ENCODE measurements at regions not wholly inside any gene's neighbourhood (a gene's known extent, or its start where the extent isn't known, plus 50 kb on each side); places are given as distances from the start of the nearest gene placed in this dataset.
"Not testable (repeated sequence)": the region's sequence is repeated elsewhere in the genome, so short reads cannot be mapped to it uniquely, and the experiment has no call there.

DNA sequence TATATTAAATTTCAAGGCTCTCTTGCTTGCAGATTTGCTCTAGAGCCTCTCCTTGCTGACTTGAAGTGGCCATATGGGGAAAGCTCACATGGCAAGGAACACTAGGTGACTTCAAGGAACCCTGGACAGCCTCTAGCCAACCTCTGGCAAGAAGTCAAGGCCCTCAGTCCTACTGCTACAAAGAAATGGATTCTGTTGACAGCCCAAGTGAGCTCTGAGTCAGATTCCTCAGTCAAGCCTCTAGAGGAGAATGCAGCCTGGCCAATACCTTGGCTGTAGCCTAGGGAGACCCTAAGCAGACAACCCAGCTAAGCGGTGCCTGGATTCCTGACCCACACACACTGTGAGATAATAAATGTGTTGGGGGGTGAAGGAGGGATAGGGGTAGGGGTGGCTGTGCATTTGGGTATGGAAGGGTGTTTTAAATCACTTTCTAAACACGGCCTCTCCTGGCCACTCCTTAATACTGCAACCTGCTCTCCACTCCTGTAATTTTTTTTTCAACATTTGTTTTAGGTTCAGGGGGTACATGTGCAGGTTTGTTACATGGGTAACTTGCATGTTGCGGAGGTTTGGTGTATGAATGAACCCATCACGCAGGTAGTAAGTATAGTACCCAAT, 125.3 kb upstream of the NBPF26 start:
- DNase-seq; H3K27ac Mint-ChIP-seq; H3K4me1 ChIP-seq (ENCODE audit: control insufficient read depth in 1 of 2, insufficient read depth in 2 of 2, low read length in 2 of 2); intact Hi-C loops (cut with micrococcal nuclease); H3K27ac ChIP-seq (ENCODE audit: low read depth in 1 of 2, low read length in 2 of 2); H3K4me3 Mint-ChIP-seq; H3K9ac ChIP-seq (ENCODE audit: insufficient read depth, low read length, poor library complexity, severe bottlenecking); H3K9me3 ChIP-seq (replicated peaks in 1 of 2; ENCODE audit: control insufficient read depth in 1 of 2, insufficient read depth in 1 of 2, low read length in 2 of 2); H3K79me2 ChIP-seq (ENCODE audit: insufficient read depth, low read length); H3K4me1 Mint-ChIP-seq; H3K36me3 Mint-ChIP-seq; H3K4me3 ChIP-seq (replicated peaks in 1 of 3; ENCODE audit: low read depth in 2 of 3, low read length in 3 of 3); H3K9me3 Mint-ChIP-seq; H3K27me3 ChIP-seq (ENCODE audit: control insufficient read depth in 2 of 2, insufficient read depth in 2 of 2, low read length in 2 of 2); H3K4me2 ChIP-seq (replicated peaks; ENCODE audit: extremely low read depth, low read length, poor library complexity, severe bottlenecking); H3K27me3 Mint-ChIP-seq (ENCODE audit: low read depth in 3 of 3); H2AFZ ChIP-seq (ENCODE audit: insufficient read depth, low read depth, low read length, poor library complexity, severe bottlenecking); H4K20me1 ChIP-seq (ENCODE audit: insufficient read depth, low read length); H3K36me3 ChIP-seq (replicated peaks in 1 of 2; ENCODE audit: control insufficient read depth in 1 of 2, insufficient read depth in 2 of 2, low read length in 2 of 2): not testable (repeated sequence)
- no CpG with 5 or more reads among the region's 4 CpGs for WGBS (ENCODE audit: insufficient coverage)

DNA sequence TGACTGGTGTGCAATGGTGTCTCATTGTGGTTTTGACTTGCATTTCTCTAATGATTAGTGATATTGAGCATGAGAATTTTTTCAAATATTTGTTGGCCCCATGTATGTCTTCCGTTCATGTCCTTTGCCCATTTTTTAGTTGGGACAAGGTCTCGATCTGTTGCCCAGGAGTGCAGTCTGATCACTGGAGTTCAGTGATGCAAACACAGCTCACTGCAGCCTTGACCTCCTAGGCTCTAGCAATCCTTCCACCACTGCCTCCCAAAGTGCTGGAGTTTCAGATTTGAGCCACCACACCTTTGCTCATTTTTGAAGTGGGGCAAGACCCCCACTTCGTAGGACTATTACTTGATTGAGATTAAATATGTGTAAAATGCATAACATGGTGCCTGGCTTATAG, 124.2 kb upstream of the NBPF26 start:
- H3K4me1 ChIP-seq (ENCODE audit: control insufficient read depth in 1 of 2, insufficient read depth in 2 of 2, low read length in 2 of 2); H3K27me3 ChIP-seq (ENCODE audit: control insufficient read depth in 2 of 2, insufficient read depth in 2 of 2, low read length in 2 of 2); intact Hi-C loops (cut with micrococcal nuclease); H2AFZ ChIP-seq (ENCODE audit: insufficient read depth, low read depth, low read length, poor library complexity, severe bottlenecking); H3K4me1 Mint-ChIP-seq; H3K4me3 Mint-ChIP-seq; H4K20me1 ChIP-seq (ENCODE audit: insufficient read depth, low read length); H3K27ac Mint-ChIP-seq; H3K9me3 Mint-ChIP-seq; H3K27me3 Mint-ChIP-seq (ENCODE audit: low read depth in 3 of 3); H3K4me3 ChIP-seq (replicated peaks in 1 of 3; ENCODE audit: low read depth in 2 of 3, low read length in 3 of 3); H3K79me2 ChIP-seq (ENCODE audit: insufficient read depth, low read length); H3K9me3 ChIP-seq (replicated peaks in 1 of 2; ENCODE audit: control insufficient read depth in 1 of 2, insufficient read depth in 1 of 2, low read length in 2 of 2); DNase-seq; H3K36me3 ChIP-seq (replicated peaks in 1 of 2; ENCODE audit: control insufficient read depth in 1 of 2, insufficient read depth in 2 of 2, low read length in 2 of 2); H3K36me3 Mint-ChIP-seq; H3K27ac ChIP-seq (ENCODE audit: low read depth in 1 of 2, low read length in 2 of 2); H3K9ac ChIP-seq (ENCODE audit: insufficient read depth, low read length, poor library complexity, severe bottlenecking); H3K4me2 ChIP-seq (replicated peaks; ENCODE audit: extremely low read depth, low read length, poor library complexity, severe bottlenecking): not testable (repeated sequence)
- no CpG with 5 or more reads among the region's 3 CpGs for WGBS (ENCODE audit: insufficient coverage)

DNA sequence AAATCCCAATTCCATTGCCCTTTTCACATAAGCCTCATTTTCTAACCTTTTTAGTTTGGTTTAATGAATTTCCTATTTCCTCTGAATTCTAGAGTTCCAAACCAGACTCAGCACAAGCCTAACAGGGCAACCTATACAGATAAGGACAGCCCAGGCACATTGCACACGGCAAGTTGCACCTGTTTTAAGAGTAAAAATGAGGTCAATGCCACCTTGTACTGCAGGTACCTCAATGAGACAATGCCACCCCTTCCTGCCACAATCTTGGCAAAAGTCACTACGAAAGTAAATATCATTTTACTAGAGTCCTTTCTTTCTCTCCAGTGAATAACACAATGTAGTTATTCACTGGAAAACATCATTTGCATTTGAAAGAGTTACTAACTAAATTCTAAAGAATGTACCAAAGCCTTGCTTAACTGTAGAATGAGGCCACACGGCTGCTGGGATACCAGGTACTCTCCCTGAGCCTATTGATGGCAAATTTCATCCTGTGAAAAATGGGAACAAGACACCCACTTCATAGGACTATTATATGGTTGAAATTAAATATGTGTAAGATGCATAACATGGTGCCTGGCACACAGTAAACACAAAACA, 123.2 kb upstream of the NBPF26 start:
- H3K27me3 ChIP-seq (ENCODE audit: control insufficient read depth in 2 of 2, insufficient read depth in 2 of 2, low read length in 2 of 2); H3K79me2 ChIP-seq (ENCODE audit: insufficient read depth, low read length); H3K36me3 ChIP-seq (replicated peaks in 1 of 2; ENCODE audit: control insufficient read depth in 1 of 2, insufficient read depth in 2 of 2, low read length in 2 of 2); H3K27ac Mint-ChIP-seq; intact Hi-C loops (cut with micrococcal nuclease); DNase-seq; H2AFZ ChIP-seq (ENCODE audit: insufficient read depth, low read depth, low read length, poor library complexity, severe bottlenecking); H3K27ac ChIP-seq (ENCODE audit: low read depth in 1 of 2, low read length in 2 of 2); H3K36me3 Mint-ChIP-seq; H3K4me1 Mint-ChIP-seq; H3K9me3 Mint-ChIP-seq; H4K20me1 ChIP-seq (ENCODE audit: insufficient read depth, low read length); H3K4me1 ChIP-seq (ENCODE audit: control insufficient read depth in 1 of 2, insufficient read depth in 2 of 2, low read length in 2 of 2); H3K27me3 Mint-ChIP-seq (ENCODE audit: low read depth in 3 of 3); H3K4me3 Mint-ChIP-seq; H3K4me2 ChIP-seq (replicated peaks; ENCODE audit: extremely low read depth, low read length, poor library complexity, severe bottlenecking); H3K9ac ChIP-seq (ENCODE audit: insufficient read depth, low read length, poor library complexity, severe bottlenecking); H3K9me3 ChIP-seq (replicated peaks in 1 of 2; ENCODE audit: control insufficient read depth in 1 of 2, insufficient read depth in 1 of 2, low read length in 2 of 2); H3K4me3 ChIP-seq (replicated peaks in 1 of 3; ENCODE audit: low read depth in 2 of 3, low read length in 3 of 3): not testable (repeated sequence)
- WGBS (ENCODE audit: insufficient coverage): no CpG with 5 or more reads among the region's 3 CpGs

DNA sequence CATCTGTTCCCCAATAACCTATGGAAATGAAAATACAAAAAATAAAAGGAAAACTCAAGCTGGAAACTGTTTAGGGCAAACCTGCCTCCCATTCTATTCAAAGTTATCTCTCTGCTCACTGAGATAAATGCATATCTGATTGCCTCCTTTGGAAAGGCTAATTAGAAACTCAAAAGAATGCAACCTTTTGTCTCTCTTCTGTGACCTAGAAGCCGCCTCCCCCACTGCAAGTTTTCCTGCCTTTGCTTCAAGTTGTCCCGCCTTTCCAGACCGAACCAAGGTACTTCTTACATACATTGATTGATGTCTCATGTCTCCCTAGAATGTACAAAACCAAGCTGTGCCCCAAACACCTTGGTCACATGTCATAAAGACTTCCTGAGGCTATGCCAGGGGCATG, 115.9 kb upstream of the NBPF26 start:
- H3K27ac Mint-ChIP-seq; H4K20me1 ChIP-seq (ENCODE audit: insufficient read depth, low read length); H3K4me3 Mint-ChIP-seq; H3K27me3 Mint-ChIP-seq (ENCODE audit: low read depth in 3 of 3); H3K27ac ChIP-seq (ENCODE audit: low read depth in 1 of 2, low read length in 2 of 2); H3K4me2 ChIP-seq (replicated peaks; ENCODE audit: extremely low read depth, low read length, poor library complexity, severe bottlenecking); H3K36me3 Mint-ChIP-seq; H3K4me1 Mint-ChIP-seq; H3K9me3 ChIP-seq (replicated peaks in 1 of 2; ENCODE audit: control insufficient read depth in 1 of 2, insufficient read depth in 1 of 2, low read length in 2 of 2); H3K36me3 ChIP-seq (replicated peaks in 1 of 2; ENCODE audit: control insufficient read depth in 1 of 2, insufficient read depth in 2 of 2, low read length in 2 of 2); intact Hi-C loops (cut with micrococcal nuclease); H3K79me2 ChIP-seq (ENCODE audit: insufficient read depth, low read length); H3K9me3 Mint-ChIP-seq; H3K4me3 ChIP-seq (replicated peaks in 1 of 3; ENCODE audit: low read depth in 2 of 3, low read length in 3 of 3); H2AFZ ChIP-seq (ENCODE audit: insufficient read depth, low read depth, low read length, poor library complexity, severe bottlenecking); H3K9ac ChIP-seq (ENCODE audit: insufficient read depth, low read length, poor library complexity, severe bottlenecking); H3K4me1 ChIP-seq (ENCODE audit: control insufficient read depth in 1 of 2, insufficient read depth in 2 of 2, low read length in 2 of 2); H3K27me3 ChIP-seq (ENCODE audit: control insufficient read depth in 2 of 2, insufficient read depth in 2 of 2, low read length in 2 of 2); DNase-seq: not testable (repeated sequence)
- no CpG with 5 or more reads among the region's 3 CpGs for WGBS (ENCODE audit: insufficient coverage)

All from CD14-positive monocyte (primary cell).